ENCODE measurements at regions not wholly inside any gene's neighbourhood (a gene's known extent, or its start where the extent isn't known, plus 50 kb on each side); places are given as distances from the start of the nearest gene placed in this dataset.

GRCh38 chr17:65334406-65334805, 197.2 kb downstream of the RGS9 start:
- H3K27ac ChIP-seq (ENCODE audit: extremely low read depth, low read depth, low read length): no peak overlapping the region
- H3K27me3 ChIP-seq (ENCODE audit: control insufficient read depth in 2 of 2, insufficient read depth in 2 of 2, low read length in 2 of 2): no peaks in the 10 kb centered on the region; a peak in 2 of 5 replicates
- H2AFZ ChIP-seq (ENCODE audit: low read depth, low read length): no peak overlapping the region
- TF ChIP-seq ZNF146 (CRISPR knock-in tag; IDR thresholded peaks at IDR 0.05; ENCODE audit: unreplicated experiment) (no peak), NFYB (IDR thresholded peaks at IDR 0.05; ENCODE audit: extremely low read depth, insufficient read length) (no peak), POLR2AphosphoS2 (IDR thresholded peaks at IDR 0.05; ENCODE audit: low read length) (no peak), MCM3 (IDR thresholded peaks at IDR 0.05) (no peak)
- no peak overlapping the region for H3K4me3 ChIP-seq
- 2% methylated on average over 6 of the region's 6 CpGs for WGBS (ENCODE audit: insufficient coverage, low coverage, missing lambda C conversion rate)
- no peak for ATAC-seq
- no peak overlapping the region for H3K9ac ChIP-seq (ENCODE audit: insufficient read depth in 1 of 2, low read depth in 2 of 2, low read length in 2 of 2)
- no peaks in the 10 kb centered on the region for H3K9me3 ChIP-seq (replicated peaks; ENCODE audit: control insufficient read depth, insufficient read depth, low read depth, low read length)
- no peaks in the 10 kb centered on the region for H3K79me2 ChIP-seq (ENCODE audit: control insufficient read depth, insufficient read depth, low read length)
- intact Hi-C loops (cut with micrococcal nuclease) (no loop called here), in situ Hi-C loops (cut with MboI) (no loop called here)
- no peaks in the 10 kb centered on the region for H3K9me1 ChIP-seq (ENCODE audit: control insufficient read depth, insufficient read depth, low read length)
- no peak for FAIRE-seq
- DNase-seq (ENCODE audit: extremely low read depth in 1 of 4, low spot score in 3 of 4): no peak
- H3K36me3 ChIP-seq (ENCODE audit: control insufficient read depth, insufficient read depth, low read length): no peaks in the 10 kb centered on the region
- H4K20me1 ChIP-seq (replicated peaks; ENCODE audit: control insufficient read depth, insufficient read depth, low read length): no peaks in the 10 kb centered on the region
- H3K4me1 ChIP-seq (replicated peaks in 1 of 2; ENCODE audit: control insufficient read depth in 2 of 2, insufficient read depth in 2 of 2, low read length in 2 of 2): no peaks in the 10 kb centered on the region
- CTCF ChIA-PET (ENCODE audit: low intra/inter-chr PET ratio): no interaction called here
- no peak overlapping the region for H3K4me2 ChIP-seq (ENCODE audit: insufficient read depth, low read length)
- POLR2A ChIA-PET: no interaction called here
- BruUV-seq (replicated peaks): no TSS peak

GRCh38 chr17:65332779-65333178, 195.6 kb downstream of the RGS9 start:
- Histone ChIP-seq H3K9ac (ENCODE audit: insufficient read depth in 1 of 2, low read depth in 2 of 2, low read length in 2 of 2) (no peak overlapping the region), H4K20me1 (replicated peaks; ENCODE audit: control insufficient read depth, insufficient read depth, low read length) (no peaks in the 10 kb centered on the region), H3K79me2 (ENCODE audit: control insufficient read depth, insufficient read depth, low read length) (no peaks in the 10 kb centered on the region), H3K9me1 (ENCODE audit: control insufficient read depth, insufficient read depth, low read length) (no peaks in the 10 kb centered on the region), H3K4me2 (ENCODE audit: insufficient read depth, low read length) (no peak overlapping the region), H3K9me3 (replicated peaks; ENCODE audit: control insufficient read depth, insufficient read depth, low read depth, low read length) (no peaks in the 10 kb centered on the region), H3K4me3 (no peak overlapping the region), H2AFZ (ENCODE audit: low read depth, low read length) (no peak overlapping the region), H3K4me1 (replicated peaks in 1 of 2; ENCODE audit: control insufficient read depth in 2 of 2, insufficient read depth in 2 of 2, low read length in 2 of 2) (no peaks in the 10 kb centered on the region), H3K36me3 (ENCODE audit: control insufficient read depth, insufficient read depth, low read length) (no peaks in the 10 kb centered on the region), H3K27ac (ENCODE audit: extremely low read depth, low read depth, low read length) (no peak overlapping the region), H3K27me3 (ENCODE audit: control insufficient read depth in 2 of 2, insufficient read depth in 2 of 2, low read length in 2 of 2) (no peaks in the 10 kb centered on the region; a peak in 2 of 5 replicates)
- in situ Hi-C loops (cut with MboI): no loop called here
- TF ChIP-seq SFPQ (IDR thresholded peaks at IDR 0.05; ENCODE audit: low read depth, low read length) (no peak), ZBTB49 (CRISPR knock-in tag; IDR thresholded peaks at IDR 0.05; ENCODE audit: borderline replicate concordance) (no peak)
- 0% methylated on average over 3 of the region's 3 CpGs for WGBS (ENCODE audit: insufficient coverage, low coverage, missing lambda C conversion rate)
- FAIRE-seq (no peak), ATAC-seq (no peak), DNase-seq (ENCODE audit: extremely low read depth in 1 of 4, low spot score in 3 of 4) (no peak)
- ChIA-PET CTCF (ENCODE audit: low intra/inter-chr PET ratio) (no interaction called here), POLR2A (interaction anchor here (0.8 kb wide), 1 partner anchor 522 kb away, joined by 3 read pairs; no protein-coding TSS in a partner anchor)
- intact Hi-C loops (cut with micrococcal nuclease): no loop called here
- no TSS peak for BruUV-seq (replicated peaks)
